GM12873 (cell line): ENCODE measurements at regions not wholly inside any gene's neighbourhood (a gene's known extent, or its start where the extent isn't known, plus 50 kb on each side); places are given as distances from the start of the nearest gene placed in this dataset.

ENCODE experiments used
- TF ChIP-seq, protein P1 (sequence below): IDR thresholded peaks from 2 replicates; pipeline ENCODE4 v1.5.1; 2012; ENCODE audit warnings: low read depth, mild to moderate bottlenecking, moderate library complexity, low read length, control low read depth; ENCODE audit not compliant: insufficient read depth; ENCODE audit errors: missing control alignments

DNA sequence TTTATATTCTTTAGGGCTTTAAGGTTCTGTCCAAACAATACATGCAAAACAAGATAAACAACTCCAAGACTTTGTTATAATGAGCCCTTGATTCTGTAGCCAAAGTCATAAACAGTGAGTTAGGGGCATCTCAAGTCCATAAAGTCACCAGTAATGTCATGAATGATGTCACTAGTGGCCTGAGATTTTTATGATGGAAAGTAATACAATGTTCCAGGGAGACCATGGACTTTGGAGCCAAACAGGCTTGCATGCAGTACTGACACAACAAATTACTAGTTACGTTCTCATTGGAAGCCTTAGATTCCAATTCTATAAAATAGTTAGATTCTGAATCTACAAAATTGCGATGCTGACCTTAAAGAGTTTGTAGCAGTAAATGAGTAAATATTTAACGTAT, 280.0 kb downstream of the HINT1 start:
- TF ChIP-seq, protein P1, sequence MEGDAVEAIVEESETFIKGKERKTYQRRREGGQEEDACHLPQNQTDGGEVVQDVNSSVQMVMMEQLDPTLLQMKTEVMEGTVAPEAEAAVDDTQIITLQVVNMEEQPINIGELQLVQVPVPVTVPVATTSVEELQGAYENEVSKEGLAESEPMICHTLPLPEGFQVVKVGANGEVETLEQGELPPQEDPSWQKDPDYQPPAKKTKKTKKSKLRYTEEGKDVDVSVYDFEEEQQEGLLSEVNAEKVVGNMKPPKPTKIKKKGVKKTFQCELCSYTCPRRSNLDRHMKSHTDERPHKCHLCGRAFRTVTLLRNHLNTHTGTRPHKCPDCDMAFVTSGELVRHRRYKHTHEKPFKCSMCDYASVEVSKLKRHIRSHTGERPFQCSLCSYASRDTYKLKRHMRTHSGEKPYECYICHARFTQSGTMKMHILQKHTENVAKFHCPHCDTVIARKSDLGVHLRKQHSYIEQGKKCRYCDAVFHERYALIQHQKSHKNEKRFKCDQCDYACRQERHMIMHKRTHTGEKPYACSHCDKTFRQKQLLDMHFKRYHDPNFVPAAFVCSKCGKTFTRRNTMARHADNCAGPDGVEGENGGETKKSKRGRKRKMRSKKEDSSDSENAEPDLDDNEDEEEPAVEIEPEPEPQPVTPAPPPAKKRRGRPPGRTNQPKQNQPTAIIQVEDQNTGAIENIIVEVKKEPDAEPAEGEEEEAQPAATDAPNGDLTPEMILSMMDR = no peak

DNA sequence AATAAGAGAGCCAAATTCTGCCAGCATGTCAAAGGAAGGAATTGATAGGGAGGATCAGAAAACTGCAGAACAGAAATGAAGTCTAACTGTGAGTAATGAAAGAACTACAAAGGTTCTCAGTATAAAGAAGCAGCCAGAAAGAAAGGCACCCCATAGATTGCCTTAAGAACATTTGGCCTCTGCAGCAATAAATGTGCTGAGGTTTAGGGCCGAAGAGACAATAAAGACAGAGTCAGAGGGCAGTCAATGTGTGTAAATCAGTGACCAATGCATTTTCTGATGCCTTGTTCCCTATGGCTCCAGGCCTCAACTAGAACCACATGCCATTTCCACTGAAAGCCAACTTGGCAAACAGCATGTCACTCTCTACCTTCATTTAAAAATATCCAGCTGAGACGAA, 281.0 kb downstream of the HINT1 start:
- TF ChIP-seq, protein P1 = no peak

DNA sequence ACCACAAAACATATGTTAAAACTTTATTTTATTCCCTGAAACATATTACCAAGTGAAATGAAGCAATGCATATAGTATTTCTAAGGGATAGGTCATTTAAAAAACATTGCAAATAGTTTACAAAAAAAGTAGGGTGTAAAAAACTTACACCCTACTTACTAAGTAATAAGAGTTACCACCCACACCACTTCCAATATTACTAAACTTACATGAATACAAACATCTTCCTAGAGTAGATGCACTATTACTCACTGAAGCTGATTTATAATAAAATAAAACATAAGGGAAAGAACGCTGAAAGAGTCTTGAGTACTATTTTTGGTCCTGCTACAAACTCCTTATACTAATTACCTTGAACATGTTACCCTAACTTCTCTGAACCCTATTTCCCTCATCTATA, 289.4 kb downstream of the HINT1 start:
- TF ChIP-seq, protein P1 = no peak

DNA sequence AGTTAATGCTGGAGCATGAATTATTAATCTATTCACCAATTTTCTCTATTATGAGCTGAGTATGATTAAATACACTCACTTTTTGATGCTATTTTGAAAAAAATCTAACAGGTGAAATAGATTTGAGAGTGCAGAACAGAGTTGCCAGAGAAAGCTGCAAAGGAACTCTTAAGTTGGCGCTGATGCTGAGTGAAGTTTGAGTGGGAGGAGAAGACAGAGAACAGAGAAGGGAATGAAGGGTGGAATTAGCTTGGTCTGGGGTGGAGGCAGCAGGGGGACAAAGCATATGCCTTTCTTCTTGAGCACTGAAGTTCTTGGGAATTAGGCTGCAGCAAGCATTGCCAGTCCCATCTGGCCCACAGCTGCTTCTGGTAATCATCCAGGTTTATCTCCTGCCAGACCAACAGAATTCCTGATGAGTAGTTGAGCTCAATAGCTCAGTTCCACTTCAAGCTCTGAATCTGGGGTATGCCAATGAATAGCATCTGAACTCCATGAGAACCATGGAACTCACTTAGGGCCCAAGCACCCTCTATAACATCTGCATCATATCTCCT, 290.1 kb downstream of the HINT1 start:
- TF ChIP-seq, protein P1 = no peak

DNA sequence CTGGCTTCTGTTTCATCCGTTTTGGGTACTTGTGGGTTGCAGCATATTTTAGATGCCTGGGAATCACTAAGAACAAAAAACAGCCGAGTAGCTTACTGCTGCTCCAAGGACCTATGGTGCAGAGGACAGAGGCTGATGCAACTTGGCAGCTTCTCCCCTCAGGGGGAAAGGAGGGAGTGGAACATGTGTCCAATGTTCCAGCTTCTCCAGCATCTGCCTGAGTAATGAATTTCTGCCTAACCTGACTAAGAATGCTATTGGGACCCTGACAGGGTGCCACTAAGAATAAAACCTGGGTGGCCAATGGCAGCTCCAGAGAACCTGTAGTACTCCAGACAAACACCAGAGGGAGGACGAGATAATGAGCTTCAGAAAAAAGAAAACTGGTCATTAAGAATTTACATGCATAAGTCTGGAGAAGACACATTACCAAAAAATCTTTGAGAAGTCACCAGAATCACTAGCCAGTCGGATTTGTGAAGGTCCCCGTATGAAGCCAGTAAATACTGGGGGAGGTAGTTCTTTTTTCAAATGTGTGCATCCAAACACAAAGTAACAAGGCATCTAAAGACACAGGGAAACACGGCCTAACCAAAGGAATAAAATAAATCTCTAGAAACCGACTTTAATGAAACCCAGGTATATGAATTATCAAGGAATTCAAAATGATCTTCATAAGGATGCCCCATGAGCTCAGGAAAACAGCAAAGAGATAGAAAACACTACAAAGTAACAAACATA, 293.5 kb downstream of the HINT1 start:
- TF ChIP-seq, protein P1 = peak; percentile 63

DNA sequence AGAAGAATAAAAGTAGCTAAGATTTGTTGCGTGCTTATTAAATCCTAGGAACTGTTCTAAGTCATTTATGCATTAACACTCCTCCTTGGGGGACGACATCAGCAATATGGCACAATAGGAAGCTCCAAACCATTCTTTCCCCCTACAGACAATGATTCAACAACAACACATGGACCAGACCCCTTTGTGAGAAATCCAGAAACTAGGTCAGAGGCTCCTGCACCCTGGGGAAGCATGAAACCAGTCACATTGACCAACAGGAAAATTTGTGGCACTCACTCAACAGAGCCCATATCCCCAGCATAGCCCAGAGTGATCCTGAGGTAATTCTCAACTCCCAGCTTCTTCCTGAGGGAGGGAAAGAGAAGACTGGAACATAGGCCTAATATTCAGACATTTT, 294.4 kb downstream of the HINT1 start:
- TF ChIP-seq, protein P1 = no peak

DNA sequence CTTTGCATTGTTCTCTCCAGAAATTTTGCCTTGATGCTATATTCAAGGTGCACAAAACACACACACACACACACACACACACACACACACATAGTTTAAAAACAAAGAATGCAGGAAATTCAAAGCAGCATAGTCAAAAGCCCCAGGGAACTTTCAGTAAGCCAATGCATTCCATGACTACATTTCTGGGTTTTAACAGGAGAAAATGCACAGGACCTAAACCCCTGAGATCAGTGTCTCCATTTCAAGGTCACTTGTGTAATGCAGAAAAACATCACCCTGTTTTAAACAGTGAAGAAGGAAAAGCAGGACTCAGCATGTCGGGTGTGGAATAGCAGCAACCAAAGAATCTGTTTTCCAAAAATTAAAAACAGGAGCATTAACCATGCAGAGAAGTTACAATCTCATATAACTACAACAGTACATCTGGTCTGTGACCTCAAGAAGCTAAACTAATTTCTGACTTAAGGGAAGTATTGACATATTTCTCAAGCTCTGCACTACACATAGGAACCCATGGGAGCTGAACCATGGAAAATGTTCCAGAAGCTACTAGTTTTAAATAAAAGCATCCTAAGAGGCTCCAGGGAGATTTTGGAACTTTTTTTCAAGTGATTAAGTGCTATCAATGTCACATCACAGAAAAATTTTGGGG, 296.7 kb downstream of the HINT1 start:
- TF ChIP-seq, protein P1 = no peak
